Cardiac muscle cell (in vitro differentiated cells and primary cell): ENCODE measurements at regions not wholly inside any gene's neighbourhood (a gene's known extent, or its start where the extent isn't known, plus 50 kb on each side); places are given as distances from the start of the nearest gene placed in this dataset.

Experiments used
- DNase-seq, 2 donors: peaks; one replicate each; pipeline versions ENCODE4 v3.0.0 to v3.0.0-alpha.2; 2010 to 2017; ENCODE audit warnings: low read depth in 1 of 2, low spot score in 1 of 2
- H3K27ac ChIP-seq: fragments of 200-600 bp; sonication (generic); 2 replicates; pipeline ENCODE4 v1.5.1; 2016
- H3K27me3 ChIP-seq: fragments of 200-600 bp; sonication (generic); 2 replicates; pipeline ENCODE4 v1.6.0; 2016; ENCODE audit warnings: control low read depth
- H3K36me3 ChIP-seq: fragments of 200-600 bp; sonication (generic); 2 replicates; pipeline ENCODE4 v1.5.1; 2016; ENCODE audit warnings: control low read depth
- H3K4me1 ChIP-seq: fragments of 200-600 bp; sonication (generic); 2 replicates; pipeline ENCODE4 v1.8.1; 2017; ENCODE audit warnings: low read depth, mild to moderate bottlenecking, mixed run types
- H3K4me3 ChIP-seq: fragments of 200-600 bp; sonication (generic); 2 replicates; pipeline ENCODE4 v1.5.1; 2016; ENCODE audit warnings: mild to moderate bottlenecking
- H3K9me3 ChIP-seq: fragments of 200-600 bp; sonication (generic); 2 replicates; pipeline ENCODE4 v1.5.1; 2017; ENCODE audit warnings: low read depth, mild to moderate bottlenecking, control low read depth
- TF ChIP-seq, protein P1 (sequence below): IDR thresholded peaks from 2 replicates; pipeline ENCODE4 v1.5.1; 2012; ENCODE audit warnings: low read depth, mild to moderate bottlenecking, low read length

GRCh38 chr16:24673155-24673554 is 56.3 kb upstream of the TNRC6A start:
- TF ChIP-seq, protein P1, sequence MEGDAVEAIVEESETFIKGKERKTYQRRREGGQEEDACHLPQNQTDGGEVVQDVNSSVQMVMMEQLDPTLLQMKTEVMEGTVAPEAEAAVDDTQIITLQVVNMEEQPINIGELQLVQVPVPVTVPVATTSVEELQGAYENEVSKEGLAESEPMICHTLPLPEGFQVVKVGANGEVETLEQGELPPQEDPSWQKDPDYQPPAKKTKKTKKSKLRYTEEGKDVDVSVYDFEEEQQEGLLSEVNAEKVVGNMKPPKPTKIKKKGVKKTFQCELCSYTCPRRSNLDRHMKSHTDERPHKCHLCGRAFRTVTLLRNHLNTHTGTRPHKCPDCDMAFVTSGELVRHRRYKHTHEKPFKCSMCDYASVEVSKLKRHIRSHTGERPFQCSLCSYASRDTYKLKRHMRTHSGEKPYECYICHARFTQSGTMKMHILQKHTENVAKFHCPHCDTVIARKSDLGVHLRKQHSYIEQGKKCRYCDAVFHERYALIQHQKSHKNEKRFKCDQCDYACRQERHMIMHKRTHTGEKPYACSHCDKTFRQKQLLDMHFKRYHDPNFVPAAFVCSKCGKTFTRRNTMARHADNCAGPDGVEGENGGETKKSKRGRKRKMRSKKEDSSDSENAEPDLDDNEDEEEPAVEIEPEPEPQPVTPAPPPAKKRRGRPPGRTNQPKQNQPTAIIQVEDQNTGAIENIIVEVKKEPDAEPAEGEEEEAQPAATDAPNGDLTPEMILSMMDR: no peak
- Histone ChIP-seq H3K9me3 (no peaks in the 10 kb centered on the region), H3K4me3 (no peak overlapping the region), H3K27me3 (no peaks in the 10 kb centered on the region), H3K4me1 (no peaks in the 10 kb centered on the region), H3K27ac (no peak overlapping the region), H3K36me3 (no peaks in the 10 kb centered on the region)
- DNase-seq: no peak

GRCh38 chr16:24674877-24675276 is 54.6 kb upstream of the TNRC6A start:
- no peak for DNase-seq
- Histone ChIP-seq H3K36me3 (no peaks in the 10 kb centered on the region), H3K4me3 (no peak overlapping the region), H3K27ac (no peak overlapping the region), H3K4me1 (no peaks in the 10 kb centered on the region), H3K9me3 (no peaks in the 10 kb centered on the region), H3K27me3 (no peaks in the 10 kb centered on the region)
- TF ChIP-seq, protein P1: no peak

DNA sequence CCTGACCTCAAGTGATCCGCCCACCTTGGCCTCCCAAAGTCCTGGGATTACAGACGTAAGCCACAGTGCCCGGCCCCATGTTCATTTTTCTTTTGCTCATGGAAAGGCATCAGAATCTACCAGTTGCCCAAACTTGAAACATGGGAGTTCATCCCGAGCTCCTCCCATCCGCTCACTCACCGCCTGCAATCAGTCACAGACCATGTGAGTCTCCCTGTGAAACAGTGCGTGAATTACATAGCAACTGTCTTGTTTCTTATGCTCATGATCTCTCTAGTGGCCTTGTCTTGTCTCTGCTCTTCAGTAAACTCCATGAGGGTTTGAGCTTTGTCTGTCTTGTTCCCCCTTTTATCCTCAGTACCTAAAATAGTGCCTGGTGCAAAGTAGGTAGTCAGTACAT is 52.1 kb upstream of the TNRC6A start:
- Histone ChIP-seq H3K4me3 (no peak overlapping the region), H3K4me1 (no peaks in the 10 kb centered on the region), H3K36me3 (no peaks in the 10 kb centered on the region), H3K27me3 (no peaks in the 10 kb centered on the region), H3K27ac (no peak overlapping the region), H3K9me3 (no peaks in the 10 kb centered on the region)
- TF ChIP-seq, protein P1: no peak
- no peak for DNase-seq
